Mucosa of descending colon (tissue), 3 donors: ENCODE measurements at regions not wholly inside any gene's neighbourhood (a gene's known extent, or its start where the extent isn't known, plus 50 kb on each side); places are given as distances from the start of the nearest gene placed in this dataset.

Source experiments
- ATAC-seq: fragments of 200-7000 bp; cut with Tn5 transposase; one replicate; pipeline ENCODE4 v1.9.1; 2020; ENCODE audit warnings: mild to moderate bottlenecking, moderate library complexity
- DNase-seq, 3 donors: peaks; one replicate each; pipeline ENCODE4 v3.0.0-alpha.2; 2020
- H3K36me3 ChIP-seq: fragments of 200-600 bp; one replicate; pipeline ENCODE4 v1.8.0; 2021; ENCODE audit warnings: low read depth, mild to moderate bottlenecking
- H3K4me1 ChIP-seq: fragments of 200-600 bp; one replicate; pipeline ENCODE4 v1.8.0; 2021; ENCODE audit warnings: low read depth, mild to moderate bottlenecking
- H3K4me3 ChIP-seq: fragments of 200-600 bp; one replicate; pipeline ENCODE4 v1.8.0; 2021; ENCODE audit warnings: mild to moderate bottlenecking
- H3K9me3 ChIP-seq: fragments of 200-600 bp; one replicate; pipeline ENCODE4 v1.8.0; 2021; ENCODE audit warnings: mild to moderate bottlenecking
- CTCF ChIP-seq: fragments of 200-600 bp; IDR thresholded peaks from one replicate; pipeline ENCODE4 v1.8.0; 2022; ENCODE audit warnings: antibody characterized with exemption, mild to moderate bottlenecking
- intact Hi-C, 2 donors: fragments of 100-400 bp; cut with DNase I in 1 of 2; cut with micrococcal nuclease in 1 of 2; formaldehyde crosslinking; loops; one replicate each; pipeline versions ENCODE4 v1.11.0 to v1.11.1; 2022; cut with DNase I, micrococcal nuclease
- donor health status: DM: no; HTN: no; CAD: no; lungs with moderate emphysema.
- donor health status: DM: no; HTN: no; CAD: no.
- donor health status: DM: no; HTN: yes; CAD: no.

GRCh38 chr9:24132244-24132643, 306.2 kb upstream of the ELAVL2 start:
- no peak for DNase-seq
- H3K4me1 ChIP-seq, result no peaks in the 10 kb centered on the region
- intact Hi-C loops, result no loop called here
- H3K4me3 ChIP-seq, result no peak overlapping the region
- no peak for TF ChIP-seq CTCF
- no peaks in the 10 kb centered on the region for H3K36me3 ChIP-seq
- H3K9me3 ChIP-seq, result peaks cover 19% of the 10 kb centered on the region
- ATAC-seq, result no peak

- Histone ChIP-seq H3K36me3 (no peaks in the 10 kb centered on the region), H3K4me1 (no peaks in the 10 kb centered on the region), H3K4me3 (no peak overlapping the region), H3K9me3 (peaks cover 3% of the 10 kb centered on the region)
- no peak for TF ChIP-seq CTCF
- intact Hi-C loops, result no loop called here
- ATAC-seq (no peak), DNase-seq (no peak)
Measured at GRCh38 chr9:24127519-24127918, 301.5 kb upstream of the ELAVL2 start.

GRCh38 chr9:24118190-24118589, 292.1 kb upstream of the ELAVL2 start:
- ATAC-seq, result no peak
- Histone ChIP-seq H3K4me1 (no peaks in the 10 kb centered on the region), H3K9me3 (no peaks in the 10 kb centered on the region), H3K4me3 (no peak overlapping the region), H3K36me3 (no peaks in the 10 kb centered on the region)
- DNase-seq, result no peak
- TF ChIP-seq CTCF, result no peak
- intact Hi-C loops, result no loop called here

GRCh38 chr9:24096756-24097155, 270.7 kb upstream of the ELAVL2 start:
- TF ChIP-seq CTCF, result no peak
- DNase-seq (no peak), ATAC-seq (no peak)
- Histone ChIP-seq H3K9me3 (peaks cover 6% of the 10 kb centered on the region), H3K36me3 (no peaks in the 10 kb centered on the region), H3K4me3 (no peak overlapping the region), H3K4me1 (no peaks in the 10 kb centered on the region)
- intact Hi-C loops, result no loop called here

- intact Hi-C loops, result no loop called here
- DNase-seq (no peak), ATAC-seq (no peak)
- Histone ChIP-seq H3K4me3 (no peak overlapping the region), H3K4me1 (no peaks in the 10 kb centered on the region), H3K9me3 (peaks cover 6% of the 10 kb centered on the region), H3K36me3 (no peaks in the 10 kb centered on the region)
- no peak for TF ChIP-seq CTCF
Measured at GRCh38 chr9:24095246-24095645, 269.2 kb upstream of the ELAVL2 start.

GRCh38 chr9:24090566-24090965, 264.5 kb upstream of the ELAVL2 start:
- Histone ChIP-seq H3K4me1 (no peaks in the 10 kb centered on the region), H3K9me3 (peaks cover 9% of the 10 kb centered on the region), H3K36me3 (no peaks in the 10 kb centered on the region), H3K4me3 (no peak overlapping the region)
- TF ChIP-seq CTCF, result no peak
- ATAC-seq (no peak), DNase-seq (no peak)
- intact Hi-C loops, result no loop called here
